A673 (cell line): ENCODE measurements at regions not wholly inside any gene's neighbourhood (a gene's known extent, or its start where the extent isn't known, plus 50 kb on each side); places are given as distances from the start of the nearest gene placed in this dataset.

Experiments
- BruUV-seq: library from RNA; stranded (reverse); fragments of 400-500 nt; replicated peaks from 2 replicates; lab custom pipeline; 2021; lab: Mats Ljungman, UMichigan
- CTCF ChIA-PET: fragments of 300-600 bp; sonication (Branson Sonifier 250); formaldehyde crosslinking; loops from one replicate; lab custom pipeline; 2022; ENCODE audit warnings: antibody characterized with exemption; lab: Charles Lee
- POLR2A ChIA-PET: fragments of 300-600 bp; sonication (Branson Sonifier 250); formaldehyde crosslinking; loops from one replicate; lab custom pipeline; 2022; ENCODE audit warnings: antibody characterized with exemption; ENCODE audit not compliant: low non-redundant PET; lab: Charles Lee
- DNase-seq: peaks from one replicate; pipeline ENCODE4 v3.0.0-alpha.2; 2015; ENCODE audit warnings: low spot score
- H3K27ac ChIP-seq: fragments of 200-600 bp; sonication (generic); 2 replicates; pipeline ENCODE4 v1.5.1; 2016; ENCODE audit warnings: mixed run types, low read depth, mild to moderate bottlenecking, mixed read lengths, antibody characterized with exemption, low read length; ENCODE audit not compliant: poor library complexity, severe bottlenecking
- H3K27me3 ChIP-seq: fragments of 200-600 bp; sonication (generic); replicated peaks from 2 replicates; pipeline ENCODE4 v1.6.1; 2017; ENCODE audit warnings: mixed run types, low read depth, mild to moderate bottlenecking, mixed read lengths, antibody characterized with exemption, low read length; ENCODE audit not compliant: insufficient read depth, poor library complexity
- H3K36me3 ChIP-seq: fragments of 200-600 bp; sonication (generic); 2 replicates; pipeline ENCODE4 v1.6.1; 2016; ENCODE audit warnings: mixed run types, mild to moderate bottlenecking, mixed read lengths, antibody characterized with exemption, low read length; ENCODE audit not compliant: insufficient read depth, poor library complexity, severe bottlenecking
- H3K4me1 ChIP-seq: fragments of 200-600 bp; sonication (generic); 2 replicates; pipeline ENCODE4 v1.6.1; 2017; ENCODE audit warnings: mixed run types, mild to moderate bottlenecking, mixed read lengths, antibody characterized with exemption, low read length; ENCODE audit not compliant: insufficient read depth, poor library complexity, severe bottlenecking
- H3K4me3 ChIP-seq: fragments of 200-600 bp; sonication (generic); 2 replicates; pipeline ENCODE4 v1.5.1; 2016; ENCODE audit warnings: low read depth, mixed run types, mild to moderate bottlenecking, mixed read lengths, low read length; ENCODE audit not compliant: poor library complexity, severe bottlenecking
- H3K9me3 ChIP-seq: fragments of 200-600 bp; sonication (generic); 2 replicates; pipeline ENCODE4 v1.6.1; 2016; ENCODE audit warnings: mixed run types, low read depth, mild to moderate bottlenecking, mixed read lengths, antibody characterized with exemption, low read length; ENCODE audit not compliant: poor library complexity, severe bottlenecking
- EZH2 ChIP-seq: fragments of 200-600 bp; sonication (generic); IDR thresholded peaks from 2 replicates; pipeline ENCODE4 v1.6.1; 2017; ENCODE audit warnings: borderline replicate concordance, low read depth, mild to moderate bottlenecking, mixed read lengths, antibody characterized with exemption, low read length; ENCODE audit not compliant: poor library complexity, severe bottlenecking
- intact Hi-C: fragments of 100-400 bp; cut with micrococcal nuclease; formaldehyde crosslinking; loops from one replicate; pipeline ENCODE4 v1.10.0; 2022; ENCODE audit not compliant: unreplicated experiment
- TF ChIP-seq, protein P1 (sequence below): fragments of 300-800, 200-600 bp; sonication (generic); conservative IDR thresholded peaks from 2 replicates; pipeline ENCODE4 v1.5.1; 2017; ENCODE audit warnings: low read depth, mild to moderate bottlenecking, antibody characterized with exemption, low read length, moderate library complexity, mixed read lengths

DNA sequence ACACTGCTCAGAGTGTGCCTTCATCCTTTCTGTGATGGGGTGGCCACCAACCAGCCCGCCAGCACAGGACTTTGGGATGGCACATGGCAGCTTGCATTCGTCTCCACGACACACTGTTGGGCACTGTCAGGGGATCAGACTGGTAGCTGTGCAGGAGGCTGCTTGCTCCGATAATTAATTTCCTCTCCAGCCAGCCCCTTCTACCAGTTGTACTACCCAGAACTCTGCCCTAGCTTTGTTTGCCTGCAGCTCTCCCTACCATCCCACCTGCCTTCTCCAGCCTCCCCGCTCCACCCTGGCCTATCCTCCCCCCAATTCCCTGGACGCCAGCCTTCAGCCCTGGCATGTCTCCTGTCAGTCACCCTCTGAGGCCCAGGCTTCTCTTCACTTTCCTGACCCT, 228.3 kb downstream of the TSHZ3 start:
- H3K4me3 ChIP-seq = no peak overlapping the region
- H3K4me1 ChIP-seq = peaks cover 4% of the 10 kb centered on the region
- DNase-seq = no peak
- no peaks in the 10 kb centered on the region for H3K9me3 ChIP-seq
- CTCF ChIA-PET = no interaction called here
- H3K27me3 ChIP-seq = no peaks in the 10 kb centered on the region
- no peaks in the 10 kb centered on the region for H3K36me3 ChIP-seq
- H3K27ac ChIP-seq = no peak overlapping the region
- TF ChIP-seq, protein P1, sequence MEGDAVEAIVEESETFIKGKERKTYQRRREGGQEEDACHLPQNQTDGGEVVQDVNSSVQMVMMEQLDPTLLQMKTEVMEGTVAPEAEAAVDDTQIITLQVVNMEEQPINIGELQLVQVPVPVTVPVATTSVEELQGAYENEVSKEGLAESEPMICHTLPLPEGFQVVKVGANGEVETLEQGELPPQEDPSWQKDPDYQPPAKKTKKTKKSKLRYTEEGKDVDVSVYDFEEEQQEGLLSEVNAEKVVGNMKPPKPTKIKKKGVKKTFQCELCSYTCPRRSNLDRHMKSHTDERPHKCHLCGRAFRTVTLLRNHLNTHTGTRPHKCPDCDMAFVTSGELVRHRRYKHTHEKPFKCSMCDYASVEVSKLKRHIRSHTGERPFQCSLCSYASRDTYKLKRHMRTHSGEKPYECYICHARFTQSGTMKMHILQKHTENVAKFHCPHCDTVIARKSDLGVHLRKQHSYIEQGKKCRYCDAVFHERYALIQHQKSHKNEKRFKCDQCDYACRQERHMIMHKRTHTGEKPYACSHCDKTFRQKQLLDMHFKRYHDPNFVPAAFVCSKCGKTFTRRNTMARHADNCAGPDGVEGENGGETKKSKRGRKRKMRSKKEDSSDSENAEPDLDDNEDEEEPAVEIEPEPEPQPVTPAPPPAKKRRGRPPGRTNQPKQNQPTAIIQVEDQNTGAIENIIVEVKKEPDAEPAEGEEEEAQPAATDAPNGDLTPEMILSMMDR = no peak
- TF ChIP-seq EZH2 = no peak
- POLR2A ChIA-PET = no interaction called here
- no TSS peak for BruUV-seq
- intact Hi-C loops = no loop called here

DNA sequence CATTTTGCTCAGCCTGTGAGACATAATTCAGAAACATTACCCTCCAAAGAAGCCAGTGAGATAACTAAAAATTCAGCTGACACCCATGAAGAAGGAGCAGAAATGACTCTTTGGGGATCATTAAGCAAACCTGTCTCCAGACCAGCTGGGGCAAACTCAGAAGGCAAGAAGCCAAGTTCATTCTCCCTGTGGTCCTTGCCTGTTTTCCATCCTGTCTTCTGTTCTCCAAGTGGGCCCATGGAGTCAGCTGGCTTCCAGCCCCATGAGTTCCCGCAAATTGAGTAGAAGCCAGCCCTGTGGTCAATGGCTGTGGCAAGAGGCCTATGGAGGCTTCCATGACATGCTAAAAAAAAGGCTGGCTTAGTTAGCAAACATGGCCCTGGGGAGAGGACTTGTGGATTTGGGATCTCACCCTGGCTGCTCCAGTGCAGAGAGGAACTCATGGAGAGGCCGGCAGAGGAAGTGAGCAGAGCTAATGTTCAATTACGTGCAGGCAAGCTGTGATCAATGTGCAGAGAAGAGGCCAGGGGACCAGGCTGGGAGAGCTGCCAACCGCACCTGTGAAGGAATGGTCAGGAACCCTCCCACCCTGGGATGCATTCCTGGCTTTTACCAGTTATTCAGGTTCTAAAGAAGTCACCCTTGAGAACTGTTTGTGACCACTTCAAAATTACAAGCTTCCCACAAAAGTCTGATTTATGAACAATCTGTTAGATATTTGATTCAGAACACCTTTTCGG, 229.1 kb downstream of the TSHZ3 start:
- DNase-seq = no peak
- no peaks in the 10 kb centered on the region for H3K36me3 ChIP-seq
- no peak overlapping the region for H3K4me3 ChIP-seq
- H3K4me1 ChIP-seq = peaks cover 4% of the 10 kb centered on the region
- no peak overlapping the region for H3K27ac ChIP-seq
- H3K9me3 ChIP-seq = no peaks in the 10 kb centered on the region
- ChIA-PET CTCF (no interaction called here), POLR2A (interaction anchor here (0.6 kb wide), 1 partner anchor 898 kb away, joined by 3 read pairs; no protein-coding TSS in a partner anchor)
- TF ChIP-seq, protein P1 = no peak
- intact Hi-C loops = no loop called here
- BruUV-seq = no TSS peak
- no peaks in the 10 kb centered on the region for H3K27me3 ChIP-seq

DNA sequence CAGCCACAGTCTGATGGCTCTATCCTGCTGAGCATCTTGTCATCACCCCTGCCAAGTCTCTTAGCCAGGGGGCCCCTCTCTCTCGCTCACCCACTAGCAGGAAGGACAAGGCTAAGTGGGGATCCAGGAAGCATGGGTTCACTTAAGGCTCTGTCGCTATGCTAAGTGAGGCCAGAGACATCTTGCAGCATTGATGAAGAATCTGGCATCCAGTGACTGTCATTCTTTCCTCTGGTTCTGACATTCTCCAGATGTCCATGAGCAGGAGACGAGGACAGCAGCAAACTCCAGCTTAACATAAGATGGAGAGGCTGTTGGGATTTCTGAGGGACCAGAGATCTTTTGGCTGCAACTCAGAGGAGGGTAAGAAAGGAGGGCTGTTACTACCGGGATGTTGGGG, 230.2 kb downstream of the TSHZ3 start:
- Histone ChIP-seq H3K9me3 (no peaks in the 10 kb centered on the region), H3K27ac (no peak overlapping the region), H3K27me3 (no peaks in the 10 kb centered on the region), H3K4me3 (no peak overlapping the region), H3K36me3 (no peaks in the 10 kb centered on the region), H3K4me1 (peaks cover 4% of the 10 kb centered on the region)
- no TSS peak for BruUV-seq
- TF ChIP-seq, protein P1 = no peak
- no peak for TF ChIP-seq EZH2
- CTCF ChIA-PET = no interaction called here
- DNase-seq = no peak
- POLR2A ChIA-PET = no interaction called here
- intact Hi-C loops = no loop called here
